Neural progenitor cell (in vitro differentiated cells): ENCODE measurements at regions not wholly inside any gene's neighbourhood (a gene's known extent, or its start where the extent isn't known, plus 50 kb on each side); places are given as distances from the start of the nearest gene placed in this dataset.

Experiments
- CTCF ChIP-seq: fragments of 200-600 bp; sonication (generic); IDR thresholded peaks from 2 replicates; pipeline ENCODE4 v1.5.1; 2017; ENCODE audit warnings: antibody characterized with exemption, mild to moderate bottlenecking
- EZH2 ChIP-seq: fragments of 200-600 bp; sonication (generic); IDR thresholded peaks from 2 replicates; pipeline ENCODE4 v1.6.1; 2017; ENCODE audit warnings: antibody characterized with exemption, mild to moderate bottlenecking, moderate library complexity

- TF ChIP-seq CTCF (no peak), EZH2 (no peak)
These were observed 226.3 kb upstream of the ZNF32 start for GRCh38 chr10:43874984-43875383.
